MM.1S (cell line): ENCODE measurements at regions not wholly inside any gene's neighbourhood (a gene's known extent, or its start where the extent isn't known, plus 50 kb on each side); places are given as distances from the start of the nearest gene placed in this dataset.

Source experiments
- EZH2 ChIP-seq: fragments of 300-600 bp; sonication (generic); optimal IDR thresholded peaks from 2 replicates; pipeline ENCODE3; 2017; ENCODE audit warnings: low read depth, mild to moderate bottlenecking, antibody characterized with exemption, low read length, mixed read lengths
- TF ChIP-seq, protein P1 (sequence below): fragments of 300-600 bp; sonication (generic); IDR thresholded peaks from 2 replicates; pipeline ENCODE4 v1.5.1; 2016; ENCODE audit warnings: antibody characterized with exemption, low read length, mixed read lengths

DNA sequence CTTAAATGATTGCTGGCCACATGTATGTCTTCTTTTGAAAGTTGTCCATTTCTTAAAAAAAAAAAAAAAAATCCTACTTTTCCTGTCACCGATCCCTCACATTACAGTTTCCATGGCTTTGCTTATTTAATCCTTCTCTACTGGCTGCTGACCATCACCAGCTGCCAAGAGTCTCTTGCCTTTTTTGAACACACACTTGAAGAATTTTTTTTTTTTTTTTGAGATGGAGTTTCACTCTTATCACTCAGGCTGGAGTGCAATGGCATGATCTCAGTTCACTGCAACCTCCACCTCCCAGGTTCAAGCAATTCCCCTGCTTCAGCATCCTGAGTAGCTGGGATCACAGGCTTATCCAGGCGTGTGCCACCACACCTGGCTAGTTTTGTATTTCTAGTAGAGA is 134.0 kb downstream of the ANXA5 start:
- TF ChIP-seq, protein P1, sequence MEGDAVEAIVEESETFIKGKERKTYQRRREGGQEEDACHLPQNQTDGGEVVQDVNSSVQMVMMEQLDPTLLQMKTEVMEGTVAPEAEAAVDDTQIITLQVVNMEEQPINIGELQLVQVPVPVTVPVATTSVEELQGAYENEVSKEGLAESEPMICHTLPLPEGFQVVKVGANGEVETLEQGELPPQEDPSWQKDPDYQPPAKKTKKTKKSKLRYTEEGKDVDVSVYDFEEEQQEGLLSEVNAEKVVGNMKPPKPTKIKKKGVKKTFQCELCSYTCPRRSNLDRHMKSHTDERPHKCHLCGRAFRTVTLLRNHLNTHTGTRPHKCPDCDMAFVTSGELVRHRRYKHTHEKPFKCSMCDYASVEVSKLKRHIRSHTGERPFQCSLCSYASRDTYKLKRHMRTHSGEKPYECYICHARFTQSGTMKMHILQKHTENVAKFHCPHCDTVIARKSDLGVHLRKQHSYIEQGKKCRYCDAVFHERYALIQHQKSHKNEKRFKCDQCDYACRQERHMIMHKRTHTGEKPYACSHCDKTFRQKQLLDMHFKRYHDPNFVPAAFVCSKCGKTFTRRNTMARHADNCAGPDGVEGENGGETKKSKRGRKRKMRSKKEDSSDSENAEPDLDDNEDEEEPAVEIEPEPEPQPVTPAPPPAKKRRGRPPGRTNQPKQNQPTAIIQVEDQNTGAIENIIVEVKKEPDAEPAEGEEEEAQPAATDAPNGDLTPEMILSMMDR, result no peak
- no peak for TF ChIP-seq EZH2
